T-cell (primary cell): ENCODE measurements at regions not wholly inside any gene's neighbourhood (a gene's known extent, or its start where the extent isn't known, plus 50 kb on each side); places are given as distances from the start of the nearest gene placed in this dataset.

Experiments
- ATAC-seq, 4 experiments: fragments of 200-7000 bp in 3 of 4; fragments of 150-1000 bp in 1 of 4; cut with Tn5 transposase; replicated peaks in 1 of 4; 1 replicate in 3 of 4; 2 replicates in 1 of 4; pipeline ENCODE4 v1.10.0; 2021; ENCODE audit warnings: moderate library complexity in 3 of 4, mild to moderate bottlenecking in 2 of 4, moderate number of reproducible peaks in 1 of 4
- CTCF ChIA-PET, 2 donors: fragments of 300-600 bp; sonication (Branson Sonifier 250); formaldehyde crosslinking; loops; one replicate each; lab custom pipeline; 2022; ENCODE audit warnings: antibody characterized with exemption in 2 of 2; lab: Charles Lee
- POLR2A ChIA-PET, 2 donors: fragments of 300-600 bp; sonication (Branson Sonifier 250); formaldehyde crosslinking; loops; one replicate each; lab custom pipeline; 2022; ENCODE audit warnings: antibody characterized with exemption in 2 of 2; lab: Charles Lee
- DNase-seq, 35 experiments: peaks; one replicate each; pipeline versions ENCODE4 v3.0.0 to v3.0.0-alpha.2; 2013 to 2023
- H3K27ac ChIP-seq: one replicate; pipeline ENCODE4 v1.5.1; 2013; ENCODE audit warnings: low read length
- H3K27me3 ChIP-seq, 2 experiments: replicated peaks in 1 of 2; 1 replicate in 1 of 2; 2 replicates in 1 of 2; pipeline versions ENCODE4 v1.6.1 to v1.7.0; 2013; ENCODE audit warnings: low read length in 1 of 2, mixed read lengths in 1 of 2; ENCODE audit not compliant: control insufficient read depth in 2 of 2, insufficient read depth in 2 of 2; ENCODE audit errors: extremely low read depth in 1 of 2
- H3K36me3 ChIP-seq, 2 donors: 1 replicate in 1 of 2; 2 replicates in 1 of 2; pipeline versions ENCODE4 v1.6.1 to v1.7.0; 2013; ENCODE audit warnings: low read length in 1 of 2; ENCODE audit not compliant: control insufficient read depth in 2 of 2, insufficient read depth in 1 of 2; ENCODE audit errors: extremely low read depth in 1 of 2
- H3K4me1 ChIP-seq, 2 experiments: 1 replicate in 1 of 2; 2 replicates in 1 of 2; pipeline versions ENCODE4 v1.6.1 to v1.7.0; 2013; ENCODE audit warnings: low read length in 2 of 2, mixed read lengths in 1 of 2; ENCODE audit not compliant: insufficient read depth in 2 of 2, control insufficient read depth in 1 of 2; ENCODE audit errors: extremely low read depth in 1 of 2
- H3K4me3 ChIP-seq, 2 donors: 1 replicate in 1 of 2; 2 replicates in 1 of 2; pipeline versions ENCODE4 v1.5.1 to v1.7.0; 2013; ENCODE audit warnings: mild to moderate bottlenecking in 2 of 2, low read length in 1 of 2, moderate library complexity in 1 of 2; ENCODE audit not compliant: control insufficient read depth in 1 of 2; ENCODE audit errors: extremely low read depth in 1 of 2
- H3K9me3 ChIP-seq: 2 replicates; pipeline ENCODE4 v1.7.0; 2013
- H3K27ac Mint-ChIP-seq, 2 donors: one replicate each; pipeline ENCODE4 v1.8.0; 2020 to 2021; ENCODE audit warnings: mild to moderate bottlenecking in 2 of 2, mixed read lengths in 2 of 2
- H3K27me3 Mint-ChIP-seq, 2 donors: one replicate each; pipeline ENCODE4 v1.8.0; 2021 to 2022; ENCODE audit warnings: mixed read lengths in 2 of 2
- H3K36me3 Mint-ChIP-seq: one replicate; pipeline ENCODE4 v1.8.0; 2021; ENCODE audit warnings: mixed read lengths
- H3K4me1 Mint-ChIP-seq, 3 donors: one replicate each; pipeline ENCODE4 v1.8.0; 2020 to 2022; ENCODE audit warnings: mixed read lengths in 3 of 3, mild to moderate bottlenecking in 1 of 3
- H3K4me3 Mint-ChIP-seq, 3 donors: one replicate each; pipeline ENCODE4 v1.8.0; 2020 to 2022; ENCODE audit warnings: mild to moderate bottlenecking in 3 of 3, mixed read lengths in 3 of 3, moderate library complexity in 3 of 3
- H3K9me3 Mint-ChIP-seq, 3 donors: one replicate each; pipeline ENCODE4 v1.8.0; 2020 to 2022; ENCODE audit warnings: mixed read lengths in 3 of 3
- WGBS: methylation state at CpG from one replicate; pipeline ENCODE4 v1.1.5; 2013; ENCODE audit warnings: missing lambda C conversion rate; ENCODE audit not compliant: insufficient coverage; 5-methylcytosine and 5-hydroxymethylcytosine counted together

- ATAC-seq (no peak), DNase-seq (no peak)
- Mint-ChIP-seq H3K9me3 (no peaks in the 10 kb centered on the region), H3K27ac (no peak overlapping the region), H3K4me3 (no peak overlapping the region), H3K4me1 (no peaks in the 10 kb centered on the region), H3K36me3 (no peaks in the 10 kb centered on the region), H3K27me3 (peaks cover 5 to 12% of the 10 kb centered on the region in 2 donors)
- Histone ChIP-seq H3K27ac (no peak overlapping the region), H3K9me3 (no peaks in the 10 kb centered on the region), H3K27me3 (peaks cover 0 to 26% of the 10 kb centered on the region in 2 experiments), H3K36me3 (no peaks in the 10 kb centered on the region), H3K4me3 (no peak overlapping the region), H3K4me1 (no peaks in the 10 kb centered on the region)
- POLR2A ChIA-PET, result no interaction called here
- CTCF ChIA-PET, result interaction anchor here (0.5 to 1.1 kb wide), 4 partner anchors 8 to 460 kb away, joined by 3 to 4 read pairs (median 4); no protein-coding TSS in a partner anchor
- whole genome bisulfite sequencing, result 100% methylated on average over 1 of the region's 2 CpGs
Measured at GRCh38 chr15:66929843-66930402, 135.5 kb upstream of the SMAD3 start.

DNA sequence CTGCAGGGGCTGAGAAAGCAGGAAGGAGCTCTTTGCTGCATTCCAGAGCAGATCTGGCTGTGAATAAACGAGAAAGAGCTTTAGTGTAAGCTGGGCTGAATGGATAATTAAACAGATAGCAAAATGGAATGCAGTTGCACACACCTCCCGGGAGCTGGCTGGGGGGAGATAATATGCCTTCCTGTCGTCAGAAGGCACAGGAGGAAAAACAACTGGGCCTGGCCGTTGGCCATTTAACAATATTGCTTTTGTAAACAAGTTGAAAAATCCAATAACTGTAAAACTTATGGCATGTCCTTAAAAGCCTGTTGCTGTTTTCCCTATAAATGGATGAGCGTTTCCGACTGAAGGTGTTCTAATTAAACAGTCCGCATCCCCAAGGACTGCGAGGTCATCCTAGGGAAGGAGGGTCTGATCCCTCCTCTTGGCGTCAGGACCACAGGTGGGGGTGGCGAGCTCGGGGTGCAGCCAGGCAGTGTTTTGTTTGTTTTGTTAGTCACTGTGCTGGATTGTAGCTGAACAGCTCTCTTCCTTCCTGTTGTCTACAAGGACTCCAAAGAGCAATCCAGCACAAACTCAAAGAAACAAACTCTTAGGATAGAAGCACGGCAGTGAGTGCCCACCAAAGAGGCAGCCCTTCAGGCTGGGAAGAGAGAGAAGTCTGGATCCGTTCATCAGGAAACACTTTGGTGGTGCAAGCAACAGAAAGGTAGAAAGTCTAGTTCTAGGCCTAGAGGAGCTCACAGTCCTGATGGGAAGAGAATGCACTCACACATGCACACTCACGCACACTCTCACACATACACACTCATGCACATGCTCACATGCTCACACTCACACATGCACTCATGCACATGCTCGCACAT lies 133.4 kb upstream of the SMAD3 start:
- POLR2A ChIA-PET, result no interaction called here
- Mint-ChIP-seq H3K36me3 (no peaks in the 10 kb centered on the region), H3K4me3 (no peak overlapping the region), H3K4me1 (peaks cover 0 to 2% (median 0%) of the 10 kb centered on the region in 3 donors), H3K9me3 (no peaks in the 10 kb centered on the region), H3K27me3 (peaks cover 5 to 11% of the 10 kb centered on the region in 2 donors), H3K27ac (no peak overlapping the region)
- no peak overlapping the region for H3K27ac ChIP-seq
- 81% methylated on average over 8 of the region's 15 CpGs for WGBS
- no peak for DNase-seq
- peaks cover 0 to 19% of the 10 kb centered on the region in 2 experiments for H3K27me3 ChIP-seq
- no peaks in the 10 kb centered on the region for H3K36me3 ChIP-seq
- ATAC-seq, result no peak
- no peaks in the 10 kb centered on the region for H3K9me3 ChIP-seq
- H3K4me3 ChIP-seq, result no peak overlapping the region
- H3K4me1 ChIP-seq, result peaks cover 0 to 3% of the 10 kb centered on the region in 2 experiments
- CTCF ChIA-PET, result no interaction called here

- 89% methylated on average over 6 of the region's 6 CpGs for WGBS
Measured at GRCh38 chr15:66932634-66933024, 132.8 kb upstream of the SMAD3 start.

DNA sequence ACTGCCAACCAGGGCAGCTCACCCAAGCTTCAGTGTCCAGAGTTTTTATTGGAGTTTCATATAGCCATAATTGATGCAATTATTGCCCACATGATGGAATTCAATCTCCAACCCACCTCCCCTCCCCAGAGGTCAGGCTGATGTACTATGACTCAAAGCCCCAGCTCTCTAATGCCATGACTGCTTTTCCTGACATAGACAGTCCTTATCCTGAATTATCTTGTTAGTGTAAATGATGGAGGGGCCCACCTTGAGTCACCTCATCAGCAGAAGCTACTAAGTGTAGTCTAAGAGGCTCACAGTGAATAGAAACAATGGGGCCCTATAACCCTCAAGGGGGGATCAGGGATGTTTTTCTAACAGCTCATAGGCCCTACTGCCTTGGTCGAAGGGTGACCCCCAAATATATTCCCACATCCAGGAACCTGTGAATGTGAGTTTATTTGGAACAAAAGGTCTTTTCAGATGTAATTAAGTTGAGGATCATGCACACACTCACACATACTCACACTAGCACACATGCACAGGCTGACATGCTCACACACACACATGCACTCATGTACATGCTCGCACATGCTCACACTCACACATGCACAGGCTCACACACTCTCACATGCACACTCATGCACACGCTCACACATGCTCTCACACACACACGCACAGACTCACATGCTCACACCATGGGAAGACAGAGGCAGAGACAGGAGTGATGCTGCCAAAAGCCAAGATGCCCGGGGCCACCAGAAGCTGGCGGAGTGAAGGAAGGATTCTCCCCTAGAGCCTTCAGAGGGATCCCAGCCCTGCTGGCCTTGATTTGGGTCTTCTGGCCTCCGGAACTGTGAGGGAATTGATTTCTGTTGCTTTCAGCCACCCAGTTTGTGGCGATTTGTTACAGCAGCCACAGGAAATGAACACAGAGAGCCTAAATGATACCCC lies 131.2 kb upstream of the SMAD3 start:
- no peaks in the 10 kb centered on the region for H3K36me3 Mint-ChIP-seq
- POLR2A ChIA-PET, result no interaction called here

More at GRCh38 chr15:66932634-66933024, 132.8 kb upstream of the SMAD3 start:
- H3K4me1 ChIP-seq, result peaks cover 0 to 3% of the 10 kb centered on the region in 2 experiments
- POLR2A ChIA-PET, result no interaction called here
- DNase-seq, result no peak
- H3K27ac ChIP-seq, result no peak overlapping the region
- CTCF ChIA-PET, result no interaction called here
- peaks cover 5 to 8% of the 10 kb centered on the region in 2 donors for H3K27me3 Mint-ChIP-seq
- H3K36me3 Mint-ChIP-seq, result no peaks in the 10 kb centered on the region
- peaks cover 0 to 2% (median 0%) of the 10 kb centered on the region in 3 donors for H3K4me1 Mint-ChIP-seq
- H3K4me3 Mint-ChIP-seq, result no peak overlapping the region
- H3K27me3 ChIP-seq, result peaks cover 0 to 17% of the 10 kb centered on the region in 2 experiments
- no peak overlapping the region for H3K4me3 ChIP-seq
- ATAC-seq, result no peak
- H3K9me3 ChIP-seq, result no peaks in the 10 kb centered on the region
- no peaks in the 10 kb centered on the region for H3K36me3 ChIP-seq
- H3K27ac Mint-ChIP-seq, result no peak overlapping the region
- no peaks in the 10 kb centered on the region for H3K9me3 Mint-ChIP-seq

DNA sequence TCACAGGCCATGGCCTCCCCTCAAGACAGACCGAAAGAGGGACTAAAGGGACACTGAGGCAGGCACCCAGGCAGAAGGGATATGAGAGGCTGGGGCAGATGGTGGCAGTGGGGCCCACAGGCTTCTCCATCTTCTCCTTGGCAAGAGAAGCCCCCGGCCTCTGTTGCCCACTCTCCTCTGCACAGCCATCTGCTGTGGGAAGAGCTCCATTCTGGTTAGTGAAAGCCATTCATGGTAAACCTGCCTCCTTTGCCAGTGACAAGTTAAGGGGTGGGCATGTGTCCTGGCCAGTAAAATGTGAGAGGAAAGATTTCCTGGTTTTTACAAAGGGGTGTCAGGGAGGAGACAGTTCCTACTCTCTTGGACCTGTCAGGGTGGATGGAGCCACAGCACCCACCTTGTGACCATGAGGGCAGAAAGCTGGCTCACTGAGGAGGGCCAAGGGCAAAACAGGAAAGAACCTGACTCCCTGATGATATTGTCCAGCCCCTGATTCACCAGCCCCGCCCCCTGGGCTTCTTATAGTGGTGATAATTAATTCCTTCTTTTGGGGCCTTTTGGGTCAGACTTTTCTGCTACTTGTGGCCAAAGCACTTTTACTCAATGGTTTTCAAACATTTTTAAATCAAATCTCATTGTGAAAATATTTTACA lies 130.4 kb upstream of the SMAD3 start:
- H3K9me3 ChIP-seq, result no peaks in the 10 kb centered on the region
- Mint-ChIP-seq H3K36me3 (no peaks in the 10 kb centered on the region), H3K27me3 (peaks cover 5 to 8% of the 10 kb centered on the region in 2 donors), H3K4me1 (peaks cover 0 to 2% (median 0%) of the 10 kb centered on the region in 3 donors), H3K9me3 (peaks cover 0 to 5% (median 0%) of the 10 kb centered on the region in 3 donors), H3K27ac (no peak overlapping the region), H3K4me3 (no peak overlapping the region)
- H3K4me3 ChIP-seq, result no peak overlapping the region
- ATAC-seq (no peak), DNase-seq (no peak)
- H3K27ac ChIP-seq, result no peak overlapping the region
- H3K4me1 ChIP-seq, result peaks cover 0 to 3% of the 10 kb centered on the region in 2 experiments
- H3K27me3 ChIP-seq, result peaks cover 0 to 17% of the 10 kb centered on the region in 2 experiments
- ChIA-PET POLR2A (no interaction called here), CTCF (no interaction called here)
- no peaks in the 10 kb centered on the region for H3K36me3 ChIP-seq
- WGBS, result no CpG with 5 or more reads among the region's 3 CpGs

More for the DNA sequence above, 131.2 kb upstream of the SMAD3 start:
- peaks cover 0 to 17% of the 10 kb centered on the region in 2 experiments for H3K27me3 ChIP-seq
- ATAC-seq, result no peak
- no peaks in the 10 kb centered on the region for H3K36me3 ChIP-seq
- Mint-ChIP-seq H3K27me3 (peaks cover 5 to 8% of the 10 kb centered on the region in 2 donors), H3K4me3 (no peak overlapping the region), H3K4me1 (peaks cover 0 to 2% (median 0%) of the 10 kb centered on the region in 3 donors), H3K9me3 (peaks cover 0 to 5% (median 0%) of the 10 kb centered on the region in 3 donors), H3K27ac (no peak overlapping the region)
- H3K9me3 ChIP-seq, result no peaks in the 10 kb centered on the region
- H3K4me3 ChIP-seq, result no peak overlapping the region
- H3K27ac ChIP-seq, result no peak overlapping the region
- peaks cover 0 to 3% of the 10 kb centered on the region in 2 experiments for H3K4me1 ChIP-seq
- DNase-seq, result no peak
- CTCF ChIA-PET, result no interaction called here
- 93% methylated on average over 3 of the region's 8 CpGs for WGBS
